ENCODE measurements at regions not wholly inside any gene's neighbourhood (a gene's known extent, or its start where the extent isn't known, plus 50 kb on each side); places are given as distances from the start of the nearest gene placed in this dataset.

DNA sequence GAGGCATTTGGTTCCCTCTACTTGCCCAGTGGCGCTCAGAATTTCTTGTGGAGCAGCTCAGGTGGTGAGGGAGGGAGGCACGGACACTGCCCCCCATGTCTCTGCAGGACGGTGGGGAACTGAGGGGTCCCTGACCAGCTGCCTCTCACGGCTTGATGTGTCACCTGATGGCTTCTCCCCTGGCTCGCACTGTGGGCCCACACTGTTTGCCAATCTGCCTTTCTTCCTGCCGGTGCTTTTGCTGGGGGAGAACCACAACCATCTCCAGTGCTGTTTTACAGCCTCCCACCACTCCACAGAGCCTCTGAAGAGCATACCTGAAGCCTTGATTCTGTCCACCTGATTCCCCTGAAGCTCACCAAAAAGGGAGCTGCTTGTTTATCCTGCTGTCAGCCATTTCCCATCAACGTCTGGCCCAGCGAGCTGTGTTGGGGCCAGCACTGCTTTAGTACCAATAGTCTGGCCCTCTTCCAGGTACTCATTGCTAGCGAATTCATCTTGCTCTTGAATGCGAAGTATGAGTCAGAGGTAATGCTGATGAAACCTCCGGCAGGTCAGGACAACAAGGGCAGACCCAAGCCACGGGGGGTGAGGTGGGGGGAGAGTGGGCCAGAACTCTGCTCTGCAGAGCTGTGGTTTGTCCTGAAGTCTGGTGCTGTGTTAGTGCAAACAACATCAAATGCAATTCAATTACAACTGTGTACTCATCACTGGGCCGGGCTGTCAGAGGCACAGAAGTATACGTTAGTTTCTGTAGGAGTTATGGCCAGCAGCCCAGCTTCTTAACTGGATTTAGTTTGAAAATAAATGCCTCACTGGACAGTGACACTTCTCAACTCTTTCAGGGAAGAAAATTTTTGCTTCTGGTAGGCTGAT lies 208.3 kb upstream of the JADE1 start:
- POLR2A ChIA-PET, result no interaction called here
- BruUV-seq (replicated peaks), result no TSS peak
- Histone ChIP-seq H3K9me3 (ENCODE audit: control insufficient read depth, insufficient read depth, low read depth, low read length) (no peaks in the 10 kb centered on the region), H3K36me3 (ENCODE audit: control insufficient read depth, insufficient read depth, low read length) (no peaks in the 10 kb centered on the region), H3K4me1 (ENCODE audit: control insufficient read depth, insufficient read depth, low read length) (peaks cover 4% of the 10 kb centered on the region), H3K27me3 (ENCODE audit: control insufficient read depth, insufficient read depth, low read length) (no peaks in the 10 kb centered on the region), H3K27ac (ENCODE audit: low read length) (peak overlapping the region; percentile 42; the same call in 1 of the 2 replicates), H3K4me3 (ENCODE audit: low read depth in 2 of 2, low read length in 2 of 2) (peak overlapping the region in 1 of 2 experiments; percentile 31; a peak in 2 of 4 replicates)
- ATAC-seq (peak; percentile 88), DNase-seq (ENCODE audit: low read depth, low spot score) (peak; percentile 75)
- intact Hi-C loops (cut with micrococcal nuclease; ENCODE audit: unreplicated experiment), result no loop called here
- TF ChIP-seq SIN3A (IDR thresholded peaks at IDR 0.05; ENCODE audit: borderline replicate concordance, insufficient read depth, low read depth, low read length) (no peak), TCF7L2 (IDR thresholded peaks at IDR 0.05; ENCODE audit: low read depth, low read length) (0 out of 2 replicates have a peak, but pooled peaks have one; percentile 22), POLR2AphosphoS5 (IDR thresholded peaks at IDR 0.05; ENCODE audit: low read depth, low read length) (peak; percentile 37; the same call in 1 of the 2 replicates)
- CTCF ChIA-PET, result interaction anchor here (0.7 kb wide), 1 partner anchor 145 kb away, joined by 3 read pairs; no protein-coding TSS in a partner anchor
- in situ Hi-C loops (cut with HindIII; ENCODE audit: low pct_unique_long_range_greater_than_20kb, low sequenced_read_pairs), result no loop called here

DNA sequence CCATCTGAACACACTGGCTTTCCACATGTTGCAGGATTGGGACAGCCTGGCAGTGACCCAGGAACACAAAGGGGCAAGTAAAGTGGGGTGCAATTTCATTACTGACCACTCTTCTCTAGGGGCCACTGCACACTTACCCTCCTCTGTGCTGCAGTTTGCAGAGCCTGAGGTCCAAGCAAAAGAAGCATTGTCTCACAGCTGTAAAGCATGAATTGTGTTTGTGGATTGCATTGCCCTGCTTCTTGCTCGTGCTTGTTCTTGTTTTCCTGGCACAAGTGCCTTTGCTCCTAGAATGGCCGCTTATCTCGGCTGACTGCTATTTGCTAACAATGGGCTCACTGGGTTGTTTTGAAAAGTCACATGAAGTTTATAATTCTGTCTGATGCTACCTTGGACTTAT lies 209.1 kb upstream of the JADE1 start:
- CTCF ChIA-PET, result no interaction called here
- H3K9me3 ChIP-seq (ENCODE audit: control insufficient read depth, insufficient read depth, low read depth, low read length), result no peaks in the 10 kb centered on the region

More for the DNA sequence above, 209.1 kb upstream of the JADE1 start:
- Histone ChIP-seq H3K27ac (ENCODE audit: low read length) (peak overlapping the region; percentile 42; the same call in 1 of the 2 replicates), H3K36me3 (ENCODE audit: control insufficient read depth, insufficient read depth, low read length) (no peaks in the 10 kb centered on the region), H3K4me1 (ENCODE audit: control insufficient read depth, insufficient read depth, low read length) (peaks cover 4% of the 10 kb centered on the region), H3K4me3 (ENCODE audit: low read depth in 2 of 2, low read length in 2 of 2) (peak overlapping the region in 1 of 2 experiments; percentile 31; a peak in 2 of 4 replicates), H3K27me3 (ENCODE audit: control insufficient read depth, insufficient read depth, low read length) (no peaks in the 10 kb centered on the region)
- TF ChIP-seq TCF7L2 (IDR thresholded peaks at IDR 0.05; ENCODE audit: low read depth, low read length) (no peak), POLR2AphosphoS5 (IDR thresholded peaks at IDR 0.05; ENCODE audit: low read depth, low read length) (no peak), SIN3A (IDR thresholded peaks at IDR 0.05; ENCODE audit: borderline replicate concordance, insufficient read depth, low read depth, low read length) (no peak)
- TF ChIP-seq, protein P1, sequence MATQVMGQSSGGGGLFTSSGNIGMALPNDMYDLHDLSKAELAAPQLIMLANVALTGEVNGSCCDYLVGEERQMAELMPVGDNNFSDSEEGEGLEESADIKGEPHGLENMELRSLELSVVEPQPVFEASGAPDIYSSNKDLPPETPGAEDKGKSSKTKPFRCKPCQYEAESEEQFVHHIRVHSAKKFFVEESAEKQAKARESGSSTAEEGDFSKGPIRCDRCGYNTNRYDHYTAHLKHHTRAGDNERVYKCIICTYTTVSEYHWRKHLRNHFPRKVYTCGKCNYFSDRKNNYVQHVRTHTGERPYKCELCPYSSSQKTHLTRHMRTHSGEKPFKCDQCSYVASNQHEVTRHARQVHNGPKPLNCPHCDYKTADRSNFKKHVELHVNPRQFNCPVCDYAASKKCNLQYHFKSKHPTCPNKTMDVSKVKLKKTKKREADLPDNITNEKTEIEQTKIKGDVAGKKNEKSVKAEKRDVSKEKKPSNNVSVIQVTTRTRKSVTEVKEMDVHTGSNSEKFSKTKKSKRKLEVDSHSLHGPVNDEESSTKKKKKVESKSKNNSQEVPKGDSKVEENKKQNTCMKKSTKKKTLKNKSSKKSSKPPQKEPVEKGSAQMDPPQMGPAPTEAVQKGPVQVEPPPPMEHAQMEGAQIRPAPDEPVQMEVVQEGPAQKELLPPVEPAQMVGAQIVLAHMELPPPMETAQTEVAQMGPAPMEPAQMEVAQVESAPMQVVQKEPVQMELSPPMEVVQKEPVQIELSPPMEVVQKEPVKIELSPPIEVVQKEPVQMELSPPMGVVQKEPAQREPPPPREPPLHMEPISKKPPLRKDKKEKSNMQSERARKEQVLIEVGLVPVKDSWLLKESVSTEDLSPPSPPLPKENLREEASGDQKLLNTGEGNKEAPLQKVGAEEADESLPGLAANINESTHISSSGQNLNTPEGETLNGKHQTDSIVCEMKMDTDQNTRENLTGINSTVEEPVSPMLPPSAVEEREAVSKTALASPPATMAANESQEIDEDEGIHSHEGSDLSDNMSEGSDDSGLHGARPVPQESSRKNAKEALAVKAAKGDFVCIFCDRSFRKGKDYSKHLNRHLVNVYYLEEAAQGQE (IDR thresholded peaks at IDR 0.05; ENCODE audit: insufficient read depth in 1 of 2, low read depth in 2 of 2, low read length in 1 of 2), result no peak
- TF ChIP-seq, protein P2, sequence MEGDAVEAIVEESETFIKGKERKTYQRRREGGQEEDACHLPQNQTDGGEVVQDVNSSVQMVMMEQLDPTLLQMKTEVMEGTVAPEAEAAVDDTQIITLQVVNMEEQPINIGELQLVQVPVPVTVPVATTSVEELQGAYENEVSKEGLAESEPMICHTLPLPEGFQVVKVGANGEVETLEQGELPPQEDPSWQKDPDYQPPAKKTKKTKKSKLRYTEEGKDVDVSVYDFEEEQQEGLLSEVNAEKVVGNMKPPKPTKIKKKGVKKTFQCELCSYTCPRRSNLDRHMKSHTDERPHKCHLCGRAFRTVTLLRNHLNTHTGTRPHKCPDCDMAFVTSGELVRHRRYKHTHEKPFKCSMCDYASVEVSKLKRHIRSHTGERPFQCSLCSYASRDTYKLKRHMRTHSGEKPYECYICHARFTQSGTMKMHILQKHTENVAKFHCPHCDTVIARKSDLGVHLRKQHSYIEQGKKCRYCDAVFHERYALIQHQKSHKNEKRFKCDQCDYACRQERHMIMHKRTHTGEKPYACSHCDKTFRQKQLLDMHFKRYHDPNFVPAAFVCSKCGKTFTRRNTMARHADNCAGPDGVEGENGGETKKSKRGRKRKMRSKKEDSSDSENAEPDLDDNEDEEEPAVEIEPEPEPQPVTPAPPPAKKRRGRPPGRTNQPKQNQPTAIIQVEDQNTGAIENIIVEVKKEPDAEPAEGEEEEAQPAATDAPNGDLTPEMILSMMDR (IDR thresholded peaks at IDR 0.05), result no peak
- in situ Hi-C loops (cut with HindIII; ENCODE audit: low pct_unique_long_range_greater_than_20kb, low sequenced_read_pairs) (no loop called here), intact Hi-C loops (cut with micrococcal nuclease; ENCODE audit: unreplicated experiment) (no loop called here)
- ATAC-seq (0 out of 2 replicates have a peak, but pooled peaks have one; percentile 32), DNase-seq (ENCODE audit: low read depth, low spot score) (no peak)
- POLR2A ChIA-PET, result no interaction called here
- BruUV-seq (replicated peaks), result no TSS peak
